ENCODE measurements at regions not wholly inside any gene's neighbourhood (a gene's known extent, or its start where the extent isn't known, plus 50 kb on each side); places are given as distances from the start of the nearest gene placed in this dataset.

DNA sequence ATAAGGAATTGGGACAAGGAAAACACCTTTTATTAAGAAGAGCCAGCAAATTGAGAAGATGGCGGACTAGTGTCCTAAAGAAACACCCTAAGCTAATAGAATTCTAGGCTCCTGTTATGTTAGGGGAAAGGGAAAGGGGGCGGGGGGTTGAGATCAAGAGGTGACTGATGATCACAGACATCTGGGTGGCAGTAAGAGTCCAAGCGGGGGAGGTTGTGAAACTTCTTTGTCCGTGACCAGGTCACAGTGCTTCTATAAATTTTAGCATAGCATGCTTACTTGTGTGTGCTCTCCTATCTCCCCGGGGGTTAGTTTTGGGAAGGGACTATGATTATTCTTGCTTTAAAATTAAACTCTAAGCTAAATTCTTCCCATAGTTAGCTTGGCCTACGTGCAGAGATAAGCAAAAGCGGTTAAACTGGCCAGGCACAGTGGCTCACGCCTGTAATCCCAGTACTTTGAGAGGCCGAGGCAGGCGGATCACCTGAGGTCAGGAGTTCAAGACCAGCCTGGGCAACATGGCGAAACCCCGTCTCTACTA is 262.1 kb downstream of the SKIDA1 start:
- no peak for DNase-seq (ENCODE audit: low spot score)

DNA sequence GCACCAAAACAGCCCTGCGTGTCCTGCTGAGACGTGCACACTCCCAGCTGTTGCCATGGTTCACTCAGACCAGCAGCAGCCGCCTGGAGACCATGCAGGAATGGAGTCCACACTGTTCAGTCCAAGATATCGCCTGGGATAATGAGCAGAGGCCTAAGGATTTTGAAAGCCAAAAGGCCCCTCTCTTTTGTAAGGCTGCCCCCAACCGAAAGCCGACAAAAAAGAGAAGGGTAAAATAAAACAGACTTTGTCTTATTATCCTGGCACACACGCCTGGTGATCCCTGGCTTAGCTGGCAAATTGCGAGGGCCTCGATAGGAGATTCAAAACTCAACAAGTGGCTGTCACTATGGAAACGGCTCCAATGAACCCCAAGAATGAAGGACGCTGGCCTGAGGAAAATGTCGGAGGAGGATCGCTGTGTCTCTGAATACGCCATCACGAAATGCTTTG is 263.6 kb downstream of the SKIDA1 start:
- no peak for DNase-seq (ENCODE audit: low spot score)

DNA sequence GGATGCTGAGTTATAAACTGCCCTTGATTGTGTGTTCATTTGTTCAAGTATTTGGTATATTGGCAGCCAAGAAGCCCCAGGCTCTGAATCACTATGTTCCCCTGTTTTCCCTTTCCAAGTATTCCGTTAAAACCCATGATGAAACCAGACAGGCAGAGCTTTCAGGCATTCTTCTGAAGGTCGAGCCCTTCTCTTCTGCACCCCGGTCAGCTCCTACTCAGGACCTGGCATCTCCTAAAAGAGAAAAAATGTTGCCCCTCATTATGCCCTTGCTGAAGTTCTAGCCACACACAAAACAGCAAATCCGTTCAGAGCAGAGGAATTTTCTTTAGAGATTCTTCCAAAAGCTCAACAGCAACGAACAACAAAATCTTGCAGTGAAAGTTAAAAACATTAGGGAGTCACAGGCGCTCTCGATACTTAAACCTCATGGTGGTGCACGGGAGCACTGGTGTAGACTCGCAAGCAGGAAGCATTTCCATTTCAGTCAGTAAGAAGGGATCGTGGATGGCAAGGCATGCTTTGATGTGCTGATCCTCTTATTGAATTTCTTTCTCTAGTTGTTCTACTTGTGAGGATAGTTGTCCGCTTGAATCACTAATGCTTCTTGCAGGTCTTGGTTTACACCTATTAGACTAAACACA is 264.9 kb downstream of the SKIDA1 start:
- no peak for DNase-seq (ENCODE audit: low spot score)

DNA sequence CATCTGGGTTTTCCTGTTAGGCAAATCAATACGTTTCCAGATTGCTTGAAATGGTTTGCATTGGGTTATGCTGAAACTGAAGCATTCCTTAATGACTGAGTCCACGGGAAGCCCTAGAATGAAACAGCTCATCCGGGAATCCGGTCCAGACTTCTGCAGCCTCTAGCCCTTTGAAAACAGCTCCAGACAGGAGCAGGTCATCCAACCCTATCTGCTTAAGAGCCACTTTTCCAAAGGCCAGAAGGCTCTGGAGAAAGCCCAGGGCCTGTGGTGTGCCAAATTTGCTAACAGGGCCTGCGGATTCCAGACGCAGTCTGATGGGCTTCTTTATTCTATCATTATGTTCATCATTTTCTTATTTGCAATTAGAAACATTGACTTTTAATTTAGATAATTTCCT is 265.4 kb downstream of the SKIDA1 start:
- no peak for DNase-seq (ENCODE audit: low spot score)

DNA sequence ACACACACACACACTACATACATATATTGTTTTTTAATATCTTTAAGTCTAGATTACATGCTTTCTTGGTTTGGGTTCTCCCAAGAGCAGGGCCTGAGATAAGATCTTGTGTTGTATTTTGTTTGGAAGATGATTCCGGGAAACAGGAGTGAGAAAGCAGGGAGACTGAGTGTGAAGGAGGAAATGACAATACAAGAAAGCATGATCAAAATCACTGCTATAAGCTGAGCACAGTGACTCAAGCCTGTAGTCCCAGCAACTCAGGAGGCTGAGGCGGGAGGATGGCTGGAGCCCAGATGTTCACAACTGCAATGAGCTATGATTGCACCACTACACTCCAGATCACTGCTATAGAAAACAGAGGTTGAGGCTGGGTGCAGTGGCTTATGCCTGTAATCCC is 267.6 kb downstream of the SKIDA1 start:
- peak; percentile 21 for DNase-seq (ENCODE audit: low spot score)

DNA sequence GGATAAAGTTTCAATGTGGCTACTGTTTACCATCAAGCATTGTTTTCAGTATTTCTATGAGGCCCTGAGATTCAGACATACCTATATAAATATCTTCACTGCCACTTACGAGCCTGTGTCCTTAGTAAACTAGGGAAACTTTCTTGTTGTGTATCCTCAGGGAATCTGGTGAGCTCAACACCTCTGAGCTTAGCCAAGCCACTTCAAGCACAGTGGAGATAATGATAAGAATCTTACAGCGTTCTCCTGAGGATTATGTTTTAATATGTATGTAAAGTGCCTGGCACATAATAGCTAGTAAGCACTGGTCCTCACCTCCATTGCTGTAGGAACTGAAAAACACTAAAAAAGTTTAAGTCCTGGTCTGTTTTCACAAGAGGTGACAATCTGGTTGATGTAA is 268.3 kb downstream of the SKIDA1 start:
- no peak for DNase-seq (ENCODE audit: low spot score)

DNA sequence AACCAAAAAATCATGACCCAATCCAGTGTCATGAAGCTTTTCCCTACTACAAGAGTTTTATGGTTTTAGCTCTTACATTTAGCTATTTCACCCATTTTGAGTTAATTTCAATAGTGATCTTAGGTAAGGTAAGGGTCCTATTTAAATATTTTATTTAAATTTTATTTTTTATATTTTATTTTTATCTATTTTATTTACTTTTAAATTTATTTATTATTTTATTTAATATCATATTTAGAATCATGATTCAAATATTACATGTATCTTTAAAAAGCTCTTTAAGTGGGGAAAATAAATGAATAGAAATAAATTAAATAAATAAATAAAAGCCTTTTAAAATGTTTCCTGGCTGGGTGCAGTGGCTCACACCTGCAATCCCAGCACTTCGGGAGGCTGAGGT is 276.0 kb downstream of the SKIDA1 start:
- no peak for DNase-seq (ENCODE audit: low spot score)

DNA sequence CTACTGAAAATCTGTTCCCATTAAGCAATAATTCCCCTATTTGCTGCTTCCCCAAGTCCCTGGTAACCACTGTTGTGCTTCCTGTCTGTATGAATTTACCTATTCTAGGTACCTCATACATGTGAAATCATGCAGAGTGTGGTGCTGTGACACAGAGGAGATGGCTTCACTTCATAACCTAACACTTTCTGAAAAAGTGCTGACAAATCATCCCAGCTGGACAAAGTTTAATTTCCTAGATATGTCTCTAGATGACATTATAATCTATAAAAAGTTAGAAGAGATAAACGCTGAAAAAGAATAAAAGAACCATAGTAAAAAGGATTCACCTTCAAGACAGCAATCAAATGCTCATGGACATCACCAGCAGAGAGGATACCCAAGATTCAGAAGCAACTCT is 277.9 kb downstream of the SKIDA1 start:
- no peak for DNase-seq (ENCODE audit: low spot score)

DNA sequence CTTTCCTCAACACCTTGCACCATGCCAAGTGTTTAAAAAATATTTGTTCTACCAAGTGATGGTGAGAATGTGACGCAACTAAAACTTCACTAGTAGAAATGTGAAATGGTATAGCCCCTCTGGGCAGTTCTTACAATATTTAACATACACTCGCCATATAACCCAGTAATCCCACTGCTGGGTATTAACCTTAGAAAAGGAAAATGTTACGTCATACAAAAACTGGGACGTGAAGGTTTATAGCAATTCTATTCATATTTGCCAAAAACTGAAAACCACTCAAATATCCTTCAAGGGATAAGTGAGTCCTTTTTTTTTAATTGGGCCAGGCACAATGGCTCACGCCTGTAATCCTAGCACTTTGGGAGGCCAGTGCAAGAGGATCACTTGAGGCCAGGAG is 279.3 kb downstream of the SKIDA1 start:
- no peak for DNase-seq (ENCODE audit: low spot score)

DNA sequence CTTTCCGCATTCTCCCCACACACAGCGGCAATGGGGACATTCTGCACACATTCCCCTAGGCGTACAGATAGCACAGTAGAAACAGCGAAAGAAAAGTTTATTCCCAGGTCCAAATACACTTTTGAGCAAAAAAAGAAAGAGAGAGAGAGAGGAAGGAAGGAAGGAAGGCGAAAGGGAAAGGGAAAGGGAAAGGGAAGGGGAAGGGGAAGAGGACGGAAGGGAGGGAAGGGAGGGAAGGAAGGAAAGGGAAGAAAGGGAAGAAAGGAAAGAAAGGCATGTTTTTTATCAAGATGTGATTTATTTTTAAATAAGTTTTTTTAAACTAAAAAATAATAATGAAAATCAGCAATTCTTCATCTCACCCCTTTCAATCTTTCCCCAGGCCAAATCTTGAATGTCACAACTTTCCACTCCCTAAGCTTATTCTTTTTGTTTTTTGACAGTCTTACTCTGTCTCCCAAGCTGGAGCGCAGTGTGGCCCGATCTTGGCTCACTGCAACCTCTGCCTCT is 281.7 kb downstream of the SKIDA1 start:
- no peak for DNase-seq (ENCODE audit: low spot score)

DNA sequence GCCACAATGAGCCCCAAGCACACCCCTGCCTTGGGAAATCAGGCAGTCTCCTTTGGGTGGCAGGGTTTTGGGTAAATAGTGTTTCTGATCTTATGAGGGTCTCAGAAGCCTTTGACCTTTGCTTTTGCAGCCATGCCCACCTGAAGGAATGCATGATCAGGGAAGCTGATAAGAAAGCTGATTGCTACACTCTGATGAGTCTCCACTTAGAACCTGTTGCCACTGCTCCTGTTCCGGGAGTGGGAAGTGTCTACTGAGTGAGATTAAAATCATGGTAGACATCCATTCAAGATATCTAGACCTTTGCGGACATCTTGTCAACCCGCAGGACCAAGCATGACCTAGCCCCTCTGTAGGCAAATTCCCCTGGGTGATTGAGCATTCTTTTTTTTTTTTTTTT is 282.6 kb downstream of the SKIDA1 start:
- DNase-seq (ENCODE audit: low spot score), result no peak

DNA sequence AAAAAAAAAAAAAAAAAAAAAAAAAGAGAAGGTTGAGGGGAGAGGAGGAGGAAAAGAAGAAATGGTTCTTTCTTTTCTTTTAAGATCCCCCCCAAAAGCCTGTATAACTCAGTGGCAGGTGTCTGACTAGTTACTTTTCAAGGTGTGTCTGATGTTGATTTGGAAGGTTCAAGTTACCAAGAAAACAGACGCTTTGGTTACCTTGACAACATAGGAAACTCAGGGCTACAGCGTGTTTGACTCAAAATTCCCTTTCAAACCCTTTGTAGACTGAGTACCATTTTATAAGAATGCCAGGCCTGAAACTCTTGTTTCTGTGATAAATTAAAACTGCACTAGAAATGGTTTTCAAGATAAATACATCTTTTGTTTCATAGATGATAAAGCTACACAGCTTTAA is 286.8 kb downstream of the SKIDA1 start:
- DNase-seq (ENCODE audit: low spot score), result no peak

DNA sequence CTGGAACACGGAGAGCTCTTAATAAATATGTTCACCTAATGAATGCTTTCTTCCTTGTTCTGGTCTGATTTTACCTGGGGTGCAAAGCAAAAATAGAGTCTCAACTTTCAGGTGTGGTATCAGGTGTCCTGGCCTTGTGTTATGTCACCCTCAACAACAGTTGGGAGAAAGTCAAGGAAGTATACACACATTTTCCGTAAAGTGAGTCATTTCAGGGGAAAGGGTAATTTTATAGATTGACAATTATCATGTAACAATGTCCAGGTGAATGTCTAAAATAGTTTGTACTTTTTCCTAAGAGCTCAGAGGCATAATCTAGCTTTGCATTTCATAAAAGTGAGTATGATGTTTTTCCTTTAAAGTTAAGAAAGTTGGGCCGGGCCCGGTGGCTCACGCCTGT is 287.4 kb downstream of the SKIDA1 start:
- no peak for DNase-seq (ENCODE audit: low spot score)

DNA sequence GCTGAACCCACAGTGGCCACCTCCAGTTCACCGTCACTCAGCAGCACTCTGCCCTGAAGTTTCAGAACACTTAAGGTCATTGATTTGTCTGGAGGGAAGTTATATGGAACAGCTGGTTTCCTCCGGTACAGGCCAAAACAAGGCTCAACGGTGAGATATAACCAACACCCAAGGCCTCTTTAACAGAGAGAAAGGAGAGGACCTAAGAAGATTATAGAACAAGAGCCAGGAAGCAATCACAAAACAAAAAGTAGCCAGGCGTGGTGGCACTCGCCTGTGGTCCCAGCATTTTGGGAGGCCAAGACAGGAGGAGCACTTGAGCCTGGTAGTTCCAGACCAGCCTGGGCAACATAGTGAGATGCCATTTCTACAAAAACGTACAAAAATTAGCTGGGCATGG is 290.7 kb downstream of the SKIDA1 start:
- no peak for DNase-seq (ENCODE audit: low spot score)

DNA sequence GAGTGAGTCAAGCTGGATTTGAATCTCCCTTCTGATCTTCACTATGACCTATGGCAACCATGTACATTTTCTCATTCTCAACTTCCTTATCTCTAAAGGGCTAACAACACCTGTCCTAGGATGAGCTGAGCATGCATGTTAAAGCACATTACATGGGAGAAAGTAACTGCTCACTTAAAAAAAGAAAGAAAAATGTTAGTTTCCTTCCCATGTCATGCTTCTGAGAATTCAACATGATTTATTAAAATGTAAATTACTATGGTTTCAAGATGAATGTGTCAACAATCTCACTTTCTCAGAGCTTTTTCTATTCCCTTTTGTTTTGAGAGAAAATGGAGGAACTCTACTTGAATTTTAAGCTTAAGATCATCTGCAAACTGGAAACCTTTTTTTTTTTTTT is 295.3 kb downstream of the SKIDA1 start:
- no peak for DNase-seq (ENCODE audit: low spot score)

DNA sequence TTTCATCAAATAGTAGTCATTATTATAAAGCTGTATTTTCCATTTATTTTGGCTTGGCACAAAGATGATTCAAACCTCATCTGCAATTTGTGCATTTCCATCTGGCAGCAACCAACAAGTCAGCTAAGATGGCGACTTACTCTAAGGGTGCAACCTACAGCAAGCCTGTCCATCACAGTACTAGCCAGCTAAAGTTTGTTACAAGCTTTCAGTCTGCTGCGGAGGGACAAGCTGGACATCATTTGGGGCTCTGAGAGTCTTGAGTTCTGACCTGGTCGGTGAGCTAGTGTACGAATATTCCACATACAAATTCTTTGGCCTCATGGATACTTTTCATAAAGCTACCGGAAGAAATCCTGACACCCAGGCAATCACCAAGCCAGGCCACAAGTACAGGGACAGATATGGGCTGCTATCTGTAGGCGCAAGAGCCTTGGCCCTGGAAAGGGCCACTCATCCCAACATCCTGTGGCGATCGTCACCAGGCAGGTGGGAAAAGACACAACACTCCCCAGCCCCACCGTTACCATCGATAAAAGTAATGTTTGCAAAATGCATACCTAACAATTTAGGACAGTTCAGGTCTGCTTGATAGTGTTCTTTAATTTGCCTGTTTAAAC is 307.6 kb downstream of the SKIDA1 start:
- no peak for DNase-seq (ENCODE audit: low spot score)

DNA sequence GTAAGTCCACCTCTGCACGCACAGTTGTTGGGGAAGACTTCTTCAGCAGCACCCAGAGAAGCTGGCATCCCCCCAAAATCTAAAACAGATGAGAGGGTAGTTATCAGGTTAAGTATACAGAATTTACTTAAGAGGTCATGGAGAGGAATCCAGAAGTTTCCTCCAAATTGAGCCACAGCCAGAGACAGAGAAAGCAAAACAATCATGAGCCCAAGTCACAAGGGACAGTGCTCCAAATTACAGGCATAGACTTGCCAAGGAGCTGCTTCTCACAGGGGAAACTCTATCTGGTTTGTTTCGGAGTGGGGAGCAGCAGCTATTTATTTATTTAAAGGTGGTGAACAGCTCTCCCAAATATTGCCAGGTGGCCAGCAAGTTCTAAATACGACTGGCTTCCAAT is 308.4 kb downstream of the SKIDA1 start:
- DNase-seq (ENCODE audit: low spot score), result no peak

DNA sequence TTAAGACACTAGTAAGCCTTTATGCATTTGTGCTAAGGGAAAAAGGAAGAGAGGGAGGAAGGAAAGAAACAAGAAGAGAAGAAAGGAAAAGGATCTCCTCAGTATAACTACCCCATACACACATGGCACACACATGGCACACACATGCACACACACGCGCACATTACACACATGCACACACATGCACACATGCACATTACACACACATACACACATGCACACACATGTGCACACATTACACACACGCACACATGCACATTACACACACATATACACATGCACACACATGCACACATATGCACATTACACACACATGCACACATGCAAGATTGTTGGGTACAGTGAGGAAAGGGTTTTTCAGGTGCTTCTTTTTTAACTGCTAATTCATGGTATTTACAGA is 311.2 kb downstream of the SKIDA1 start:
- DNase-seq (ENCODE audit: low spot score), result no peak

DNA sequence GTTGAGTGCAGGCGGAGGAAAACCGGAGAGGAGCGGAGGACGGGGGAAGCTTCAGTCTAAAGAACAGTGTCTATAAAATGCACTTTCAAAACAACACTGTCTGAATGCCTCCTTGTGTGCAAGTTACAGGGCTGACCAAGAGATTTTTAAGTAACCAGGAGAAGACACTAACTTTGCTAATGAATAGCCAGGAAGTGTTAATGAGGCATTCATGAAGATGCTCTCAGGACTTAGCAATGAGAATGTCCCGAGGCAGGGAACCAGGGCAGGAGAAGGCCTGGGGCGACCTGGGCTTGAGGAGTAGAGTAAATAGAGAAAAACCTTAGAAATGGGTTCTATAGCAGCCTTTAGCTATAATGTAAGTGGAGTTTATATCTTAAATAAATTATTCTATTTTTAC is 312.1 kb downstream of the SKIDA1 start:
- no peak for DNase-seq (ENCODE audit: low spot score)

DNA sequence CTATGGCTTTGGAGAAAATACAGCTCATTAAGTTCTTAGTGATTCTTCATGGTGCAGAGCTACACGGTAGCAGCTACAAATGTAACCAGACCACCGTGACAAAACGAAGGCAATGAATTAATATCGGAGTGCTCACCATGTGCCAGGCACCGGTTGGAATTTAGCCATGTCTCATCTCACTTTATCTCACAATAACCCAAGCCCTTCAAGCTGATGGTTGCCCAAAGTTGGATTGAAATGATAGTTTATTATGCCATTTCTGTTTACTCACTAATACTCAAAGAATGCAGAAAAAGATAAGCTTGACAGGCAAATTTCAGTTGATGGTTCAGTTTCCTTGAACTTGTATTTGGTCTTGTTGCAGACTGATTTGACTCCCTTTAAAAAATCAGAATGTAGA is 312.6 kb downstream of the SKIDA1 start:
- DNase-seq (ENCODE audit: low spot score), result no peak

DNA sequence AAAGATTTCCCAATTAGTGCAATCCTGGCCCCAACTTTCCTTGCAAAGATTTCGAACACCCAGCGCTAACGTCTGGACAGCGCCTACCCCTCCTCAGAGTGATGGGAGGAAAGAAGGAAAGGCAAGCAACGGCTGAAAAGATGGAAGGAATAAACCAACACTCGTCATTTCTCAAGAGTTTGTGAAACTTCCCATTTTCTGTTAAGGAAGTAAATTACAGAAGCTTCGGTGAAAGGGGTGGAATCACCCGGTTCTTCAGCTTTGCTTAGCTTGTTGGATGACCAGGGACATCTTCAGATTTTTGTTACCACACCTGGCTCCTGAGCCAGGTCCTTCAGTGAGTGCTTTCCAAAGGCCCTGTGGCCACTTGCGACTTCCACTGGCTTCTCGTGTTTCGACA is 313.1 kb downstream of the SKIDA1 start:
- no peak for DNase-seq (ENCODE audit: low spot score)

DNA sequence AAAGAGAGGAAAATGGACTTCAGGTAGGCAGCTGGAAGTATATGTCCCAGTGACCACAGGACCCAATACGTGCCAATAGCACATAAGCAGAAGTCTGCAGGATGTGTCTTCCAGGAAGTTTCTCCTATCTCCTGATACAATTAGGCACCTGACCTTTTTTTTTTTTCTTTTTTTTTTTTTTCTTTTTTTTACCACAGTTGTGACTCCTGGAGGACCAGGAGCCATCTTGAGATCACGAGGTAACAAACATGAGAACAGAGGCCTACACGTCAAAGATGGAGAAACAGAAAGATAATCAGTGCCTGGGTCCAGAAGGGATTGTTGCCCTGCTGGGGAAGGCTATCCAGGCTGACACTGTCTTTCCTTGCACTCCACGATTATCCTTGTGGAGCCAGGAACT is 312.4 kb upstream of the NEBL start:
- no peak for DNase-seq (ENCODE audit: low spot score)

DNA sequence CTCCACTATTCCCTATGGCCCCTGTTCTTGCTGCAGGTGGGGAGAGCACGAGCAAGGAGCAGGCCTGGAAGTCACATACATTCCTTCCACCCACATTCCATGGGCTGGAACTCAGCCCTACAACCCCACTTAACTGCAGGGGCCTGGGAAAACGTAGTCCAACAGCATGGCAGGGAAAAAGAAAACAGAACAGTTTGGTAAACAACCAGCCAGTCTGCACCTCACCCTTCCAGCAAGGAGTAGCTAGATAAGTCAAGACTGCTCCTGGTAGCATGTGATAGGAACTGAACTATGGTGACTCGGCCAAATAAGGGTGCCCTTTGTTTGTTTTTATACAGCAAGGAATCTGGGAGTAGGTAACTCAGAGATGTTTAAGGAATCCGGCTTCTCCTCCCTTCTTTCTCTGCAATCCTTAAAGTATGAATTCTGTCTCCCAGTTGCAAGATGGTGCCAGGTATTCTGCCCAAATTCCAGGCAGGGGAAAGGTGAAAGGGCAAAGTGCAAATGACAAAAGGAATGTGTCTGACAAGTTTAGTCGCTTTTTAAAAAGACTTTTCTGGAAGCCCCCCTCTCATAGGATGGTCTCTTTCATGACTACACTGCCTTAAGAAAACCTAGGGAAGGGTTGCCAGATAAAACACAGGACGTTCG is 311.7 kb upstream of the NEBL start:
- DNase-seq (ENCODE audit: low spot score), result no peak

All from RKO (cell line).